SK-N-SH treated with all-trans-retinoic acid at 6 μM for 48 hours (cell line): ENCODE measurements at regions not wholly inside any gene's neighbourhood (a gene's known extent, or its start where the extent isn't known, plus 50 kb on each side); places are given as distances from the start of the nearest gene placed in this dataset.

Experiments
- ATAC-seq: fragments of 200-7000 bp; cut with Tn5 transposase; 3 replicates; pipeline ENCODE4 v1.9.1; 2020; ENCODE audit warnings: mild to moderate bottlenecking, moderate library complexity
- ARNTL ChIP-seq: fragments of 450-650 bp; formaldehyde crosslinking; IDR thresholded peaks from 2 replicates; pipeline ENCODE4 v1.5.0; 2020; ENCODE audit warnings: low read depth, mild to moderate bottlenecking, moderate library complexity, borderline replicate concordance
- BACH2 ChIP-seq: fragments of 250-450 bp; sonication (Bioruptor Pico); IDR thresholded peaks from 2 replicates; pipeline ENCODE4 v1.9.0; 2021; ENCODE audit warnings: mild to moderate bottlenecking, borderline replicate concordance
- CSDC2 ChIP-seq: fragments of 250-450 bp; sonication (Bioruptor Pico); IDR thresholded peaks from 2 replicates; pipeline ENCODE4 v1.5.0; 2020; ENCODE audit warnings: mild to moderate bottlenecking, moderate library complexity
- ESRRG ChIP-seq: fragments of 250-450 bp; sonication (Bioruptor Pico); IDR thresholded peaks from 2 replicates; pipeline ENCODE4 v1.6.1; 2021; ENCODE audit warnings: mild to moderate bottlenecking
- GLIS3 ChIP-seq: fragments of 250-450 bp; sonication (Bioruptor Pico); IDR thresholded peaks from 2 replicates; pipeline ENCODE4 v1.5.0; 2020; ENCODE audit warnings: mild to moderate bottlenecking, moderate library complexity
- OSR1 ChIP-seq: fragments of 250-450 bp; sonication (Bioruptor Pico); IDR thresholded peaks from 2 replicates; pipeline ENCODE4 v1.8.0; 2022; ENCODE audit warnings: moderate library complexity, mild to moderate bottlenecking, inconsistent platforms
- PPARA ChIP-seq: fragments of 250-450 bp; sonication (Bioruptor Pico); IDR thresholded peaks from 2 replicates; pipeline ENCODE4 v1.5.0; 2020; ENCODE audit warnings: mild to moderate bottlenecking, borderline replicate concordance
- RARB ChIP-seq: fragments of 250-450 bp; sonication (Bioruptor Pico); IDR thresholded peaks from 2 replicates; pipeline ENCODE4 v1.8.0; 2021; ENCODE audit warnings: mild to moderate bottlenecking, moderate library complexity
- SNAI2 ChIP-seq: fragments of 250-450 bp; sonication (Bioruptor Pico); IDR thresholded peaks from 2 replicates; pipeline ENCODE4 v1.5.0; 2020; ENCODE audit warnings: mild to moderate bottlenecking, moderate library complexity
- TCF4 ChIP-seq: fragments of 250-450 bp; sonication (Bioruptor Pico); IDR thresholded peaks from 2 replicates; pipeline ENCODE4 v1.8.0; 2021; ENCODE audit warnings: mild to moderate bottlenecking, moderate library complexity, borderline replicate concordance
- TOX ChIP-seq: fragments of 250-450 bp; sonication (Bioruptor Pico); IDR thresholded peaks from 2 replicates; pipeline ENCODE4 v1.8.0; 2021; ENCODE audit warnings: mild to moderate bottlenecking, moderate library complexity, borderline replicate concordance
- TSHZ2 ChIP-seq: fragments of 250-450 bp; sonication (Bioruptor Pico); IDR thresholded peaks from 2 replicates; pipeline ENCODE4 v1.5.0; 2020; ENCODE audit warnings: mild to moderate bottlenecking, moderate library complexity
- ZC3H10 ChIP-seq: fragments of 250-450 bp; sonication (Bioruptor Pico); IDR thresholded peaks from 2 replicates; pipeline ENCODE4 v1.5.1; 2021; ENCODE audit warnings: mild to moderate bottlenecking, moderate library complexity
- ZFP3 ChIP-seq: fragments of 250-450 bp; sonication (Bioruptor Pico); IDR thresholded peaks from 2 replicates; pipeline ENCODE4 v1.5.0; 2020; ENCODE audit warnings: mild to moderate bottlenecking, moderate library complexity
- ZNF565 ChIP-seq: fragments of 450-650 bp; formaldehyde crosslinking; conservative IDR thresholded peaks from 2 replicates; pipeline ENCODE4 v1.5.0; 2020; ENCODE audit warnings: low read depth, mild to moderate bottlenecking, moderate library complexity
- ZNF70 ChIP-seq: fragments of 450-650 bp; formaldehyde crosslinking; IDR thresholded peaks from 2 replicates; pipeline ENCODE4 v1.5.0; 2020; ENCODE audit warnings: mild to moderate bottlenecking, moderate library complexity
- ZNF8 ChIP-seq: fragments of 450-650 bp; formaldehyde crosslinking; IDR thresholded peaks from 2 replicates; pipeline ENCODE4 v1.5.0; 2020; ENCODE audit warnings: mild to moderate bottlenecking, moderate library complexity
- TF ChIP-seq, protein P1 (sequence below): fragments of 250-450 bp; sonication (Bioruptor Pico); IDR thresholded peaks from 2 replicates; pipeline ENCODE4 v1.8.0; 2021; ENCODE audit warnings: low read depth, mild to moderate bottlenecking, moderate library complexity, borderline replicate concordance
- TF ChIP-seq, protein P2 (sequence below): fragments of 250-450 bp; sonication (Bioruptor Pico); IDR thresholded peaks from 2 replicates; pipeline ENCODE4 v1.5.1; 2021; ENCODE audit warnings: mild to moderate bottlenecking, moderate library complexity
- TF ChIP-seq, protein P3 (sequence below): fragments of 250-450 bp; sonication (Bioruptor Pico); IDR thresholded peaks from 2 replicates; pipeline ENCODE4 v1.8.0; 2020; ENCODE audit warnings: mild to moderate bottlenecking, moderate library complexity, borderline replicate concordance

GRCh38 chr6:103269581-103269980 lies 1590.1 kb downstream of the HACE1 start:
- no peak for ATAC-seq
- TF ChIP-seq TSHZ2 (CRISPR knock-in tag) (no peak), ZNF565 (CRISPR knock-in tag) (no peak), ESRRG (CRISPR knock-in tag) (no peak), ZNF70 (CRISPR knock-in tag) (no peak), CSDC2 (CRISPR knock-in tag) (no peak), SNAI2 (no peak), OSR1 (no peak), ZFP3 (CRISPR knock-in tag) (no peak), TCF4 (no peak), RARB (CRISPR knock-in tag) (no peak), ZC3H10 (CRISPR knock-in tag) (no peak), PPARA (no peak), BACH2 (CRISPR knock-in tag) (no peak), GLIS3 (CRISPR knock-in tag) (no peak)
- TF ChIP-seq, protein P1, sequence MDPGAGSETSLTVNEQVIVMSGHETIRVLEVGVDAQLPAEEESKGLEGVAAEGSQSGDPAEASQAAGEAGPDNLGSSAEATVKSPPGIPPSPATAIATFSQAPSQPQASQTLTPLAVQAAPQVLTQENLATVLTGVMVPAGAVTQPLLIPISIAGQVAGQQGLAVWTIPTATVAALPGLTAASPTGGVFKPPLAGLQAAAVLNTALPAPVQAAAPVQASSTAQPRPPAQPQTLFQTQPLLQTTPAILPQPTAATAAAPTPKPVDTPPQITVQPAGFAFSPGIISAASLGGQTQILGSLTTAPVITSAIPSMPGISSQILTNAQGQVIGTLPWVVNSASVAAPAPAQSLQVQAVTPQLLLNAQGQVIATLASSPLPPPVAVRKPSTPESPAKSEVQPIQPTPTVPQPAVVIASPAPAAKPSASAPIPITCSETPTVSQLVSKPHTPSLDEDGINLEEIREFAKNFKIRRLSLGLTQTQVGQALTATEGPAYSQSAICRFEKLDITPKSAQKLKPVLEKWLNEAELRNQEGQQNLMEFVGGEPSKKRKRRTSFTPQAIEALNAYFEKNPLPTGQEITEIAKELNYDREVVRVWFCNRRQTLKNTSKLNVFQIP, result no peak

DNA sequence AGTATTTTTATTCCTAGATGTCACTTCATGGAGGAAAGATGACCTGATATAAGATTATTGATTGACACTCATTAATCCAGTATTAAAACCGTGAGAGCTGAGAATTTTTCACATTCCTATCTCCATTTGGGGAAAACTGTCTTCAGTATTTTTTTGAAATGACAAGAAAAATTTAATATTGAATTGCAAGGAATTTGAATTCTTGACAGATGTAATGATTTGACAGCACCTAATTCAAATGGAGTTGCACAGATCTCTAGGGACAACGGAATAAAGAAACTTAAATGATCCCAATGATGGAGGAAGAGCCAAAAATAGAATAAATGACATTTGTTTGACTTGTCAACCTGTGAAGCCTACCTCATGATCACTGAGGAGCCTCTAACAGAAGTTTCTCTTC lies 1591.4 kb downstream of the HACE1 start:
- ATAC-seq, result no peak
- TF ChIP-seq TSHZ2 (CRISPR knock-in tag), result no peak
- no peak for TF ChIP-seq RARB (CRISPR knock-in tag)
- TF ChIP-seq ZNF8 (CRISPR knock-in tag), result no peak
- TF ChIP-seq, protein P1, result no peak
- no peak for TF ChIP-seq ZC3H10 (CRISPR knock-in tag)
- TF ChIP-seq, protein P2, sequence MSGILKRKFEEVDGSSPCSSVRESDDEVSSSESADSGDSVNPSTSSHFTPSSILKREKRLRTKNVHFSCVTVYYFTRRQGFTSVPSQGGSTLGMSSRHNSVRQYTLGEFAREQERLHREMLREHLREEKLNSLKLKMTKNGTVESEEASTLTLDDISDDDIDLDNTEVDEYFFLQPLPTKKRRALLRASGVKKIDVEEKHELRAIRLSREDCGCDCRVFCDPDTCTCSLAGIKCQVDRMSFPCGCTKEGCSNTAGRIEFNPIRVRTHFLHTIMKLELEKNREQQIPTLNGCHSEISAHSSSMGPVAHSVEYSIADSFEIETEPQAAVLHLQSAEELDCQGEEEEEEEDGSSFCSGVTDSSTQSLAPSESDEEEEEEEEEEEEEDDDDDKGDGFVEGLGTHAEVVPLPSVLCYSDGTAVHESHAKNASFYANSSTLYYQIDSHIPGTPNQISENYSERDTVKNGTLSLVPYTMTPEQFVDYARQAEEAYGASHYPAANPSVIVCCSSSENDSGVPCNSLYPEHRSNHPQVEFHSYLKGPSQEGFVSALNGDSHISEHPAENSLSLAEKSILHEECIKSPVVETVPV (CRISPR knock-in tag), result no peak
- TF ChIP-seq ARNTL (CRISPR knock-in tag), result no peak

- no peak for ATAC-seq
- TF ChIP-seq PPARA (no peak), ZC3H10 (CRISPR knock-in tag) (no peak), ZFP3 (CRISPR knock-in tag) (no peak), ZNF565 (CRISPR knock-in tag) (no peak), TOX (CRISPR knock-in tag) (no peak), OSR1 (no peak), ZNF70 (CRISPR knock-in tag) (no peak)
- TF ChIP-seq, protein P3, sequence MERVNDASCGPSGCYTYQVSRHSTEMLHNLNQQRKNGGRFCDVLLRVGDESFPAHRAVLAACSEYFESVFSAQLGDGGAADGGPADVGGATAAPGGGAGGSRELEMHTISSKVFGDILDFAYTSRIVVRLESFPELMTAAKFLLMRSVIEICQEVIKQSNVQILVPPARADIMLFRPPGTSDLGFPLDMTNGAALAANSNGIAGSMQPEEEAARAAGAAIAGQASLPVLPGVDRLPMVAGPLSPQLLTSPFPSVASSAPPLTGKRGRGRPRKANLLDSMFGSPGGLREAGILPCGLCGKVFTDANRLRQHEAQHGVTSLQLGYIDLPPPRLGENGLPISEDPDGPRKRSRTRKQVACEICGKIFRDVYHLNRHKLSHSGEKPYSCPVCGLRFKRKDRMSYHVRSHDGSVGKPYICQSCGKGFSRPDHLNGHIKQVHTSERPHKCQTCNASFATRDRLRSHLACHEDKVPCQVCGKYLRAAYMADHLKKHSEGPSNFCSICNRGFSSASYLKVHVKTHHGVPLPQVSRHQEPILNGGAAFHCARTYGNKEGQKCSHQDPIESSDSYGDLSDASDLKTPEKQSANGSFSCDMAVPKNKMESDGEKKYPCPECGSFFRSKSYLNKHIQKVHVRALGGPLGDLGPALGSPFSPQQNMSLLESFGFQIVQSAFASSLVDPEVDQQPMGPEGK (CRISPR knock-in tag), result no peak
- TF ChIP-seq, protein P1, result no peak
- TF ChIP-seq, protein P2 (CRISPR knock-in tag), result no peak
Observed at GRCh38 chr6:103264020-103264419, 1595.7 kb downstream of the HACE1 start.
